ENCODE measurements at regions not wholly inside any gene's neighbourhood (a gene's known extent, or its start where the extent isn't known, plus 50 kb on each side); places are given as distances from the start of the nearest gene placed in this dataset.

DNA sequence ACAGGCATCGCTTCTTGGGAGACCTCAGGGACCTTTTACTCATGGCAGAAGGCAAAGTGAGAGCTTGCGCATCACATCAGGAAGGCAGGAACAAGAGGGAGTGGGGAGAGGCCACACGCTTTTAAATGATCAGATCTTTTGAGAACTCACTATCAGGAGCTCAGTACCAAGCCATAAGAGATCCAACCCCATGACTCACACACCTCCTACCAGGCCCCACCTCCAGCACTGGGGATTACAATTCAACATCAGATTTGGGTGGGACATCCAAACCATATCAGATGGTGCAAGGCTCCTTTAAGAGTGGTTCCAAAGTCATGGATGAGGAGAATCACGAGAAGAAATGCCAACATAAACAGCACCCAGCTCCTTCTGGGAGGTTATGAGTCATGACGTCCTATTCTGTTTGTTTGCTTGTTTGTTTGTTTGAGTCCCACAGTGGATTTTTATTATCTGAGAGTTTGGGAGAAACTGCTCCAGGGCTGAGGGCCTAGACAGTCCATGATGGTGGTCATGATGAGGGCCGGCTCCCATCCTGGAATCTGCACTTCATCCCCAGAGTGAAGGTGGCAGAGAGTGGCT is 453.5 kb downstream of the GADD45G start:
- Histone ChIP-seq H3K27me3 (no peaks in the 10 kb centered on the region), H3K9me3 (no peaks in the 10 kb centered on the region), H3K4me1 (no peaks in the 10 kb centered on the region), H3K36me3 (no peaks in the 10 kb centered on the region), H3K4me3 (no peak overlapping the region), H3K27ac (no peak overlapping the region)
- TF ChIP-seq, protein P1, sequence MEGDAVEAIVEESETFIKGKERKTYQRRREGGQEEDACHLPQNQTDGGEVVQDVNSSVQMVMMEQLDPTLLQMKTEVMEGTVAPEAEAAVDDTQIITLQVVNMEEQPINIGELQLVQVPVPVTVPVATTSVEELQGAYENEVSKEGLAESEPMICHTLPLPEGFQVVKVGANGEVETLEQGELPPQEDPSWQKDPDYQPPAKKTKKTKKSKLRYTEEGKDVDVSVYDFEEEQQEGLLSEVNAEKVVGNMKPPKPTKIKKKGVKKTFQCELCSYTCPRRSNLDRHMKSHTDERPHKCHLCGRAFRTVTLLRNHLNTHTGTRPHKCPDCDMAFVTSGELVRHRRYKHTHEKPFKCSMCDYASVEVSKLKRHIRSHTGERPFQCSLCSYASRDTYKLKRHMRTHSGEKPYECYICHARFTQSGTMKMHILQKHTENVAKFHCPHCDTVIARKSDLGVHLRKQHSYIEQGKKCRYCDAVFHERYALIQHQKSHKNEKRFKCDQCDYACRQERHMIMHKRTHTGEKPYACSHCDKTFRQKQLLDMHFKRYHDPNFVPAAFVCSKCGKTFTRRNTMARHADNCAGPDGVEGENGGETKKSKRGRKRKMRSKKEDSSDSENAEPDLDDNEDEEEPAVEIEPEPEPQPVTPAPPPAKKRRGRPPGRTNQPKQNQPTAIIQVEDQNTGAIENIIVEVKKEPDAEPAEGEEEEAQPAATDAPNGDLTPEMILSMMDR (IDR thresholded peaks at IDR 0.05) = no peak
- no peak for DNase-seq (ENCODE audit: low spot score in 2 of 2)
- intact Hi-C loops (cut with DNase I) = no loop called here

DNA sequence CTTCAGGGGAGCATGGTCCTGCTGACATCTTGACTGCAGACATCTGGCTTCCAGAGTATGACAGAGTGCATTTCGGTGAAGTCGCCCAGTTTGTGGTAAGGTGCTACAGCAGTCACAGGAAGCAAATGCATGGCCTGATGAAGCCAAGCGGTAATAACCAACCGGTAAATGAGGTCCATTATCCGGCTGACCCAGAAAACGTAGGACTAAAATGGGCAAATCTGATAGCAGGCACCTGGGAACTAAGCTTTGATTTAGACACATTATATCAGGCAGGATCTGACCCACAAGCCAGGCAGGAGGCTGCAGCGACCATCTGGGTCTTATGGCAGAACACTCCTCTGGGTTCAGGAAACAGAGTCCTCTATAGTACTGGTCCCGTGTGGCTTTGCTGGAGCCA is 454.6 kb downstream of the GADD45G start:
- intact Hi-C loops (cut with DNase I) = no loop called here
- no peak for DNase-seq (ENCODE audit: low spot score in 2 of 2)

DNA sequence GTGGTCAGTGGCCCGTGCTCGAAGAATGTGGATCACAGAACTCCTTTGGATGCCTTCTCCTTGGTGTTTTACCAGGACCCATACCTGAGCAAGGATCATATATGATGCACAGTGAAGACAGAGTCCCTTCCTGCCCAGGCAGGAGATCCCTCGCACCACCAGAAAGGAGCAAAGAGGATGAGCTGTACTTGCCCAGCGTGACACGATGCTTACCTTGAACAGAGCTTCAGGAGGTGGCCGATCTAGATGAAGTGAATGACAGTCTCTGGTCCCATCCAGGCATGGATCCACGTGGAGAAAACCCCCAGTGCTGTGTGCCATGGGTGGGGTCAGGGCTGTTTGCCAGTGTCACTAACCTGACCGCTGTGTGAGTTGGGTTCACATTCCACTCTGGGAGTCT is 455.4 kb downstream of the GADD45G start:
- Histone ChIP-seq H3K36me3 (no peaks in the 10 kb centered on the region), H3K27me3 (no peaks in the 10 kb centered on the region), H3K4me3 (no peak overlapping the region), H3K27ac (no peak overlapping the region), H3K9me3 (no peaks in the 10 kb centered on the region), H3K4me1 (no peaks in the 10 kb centered on the region)
- no peak for DNase-seq (ENCODE audit: low spot score in 2 of 2)
- intact Hi-C loops (cut with DNase I) = no loop called here
- TF ChIP-seq, protein P1 (IDR thresholded peaks at IDR 0.05) = no peak

More for the DNA sequence above, 454.6 kb downstream of the GADD45G start:
- Histone ChIP-seq H3K27ac (no peak overlapping the region), H3K9me3 (no peaks in the 10 kb centered on the region), H3K36me3 (no peaks in the 10 kb centered on the region), H3K27me3 (no peaks in the 10 kb centered on the region), H3K4me3 (no peak overlapping the region), H3K4me1 (no peaks in the 10 kb centered on the region)
- TF ChIP-seq, protein P1 (IDR thresholded peaks at IDR 0.05) = no peak

DNA sequence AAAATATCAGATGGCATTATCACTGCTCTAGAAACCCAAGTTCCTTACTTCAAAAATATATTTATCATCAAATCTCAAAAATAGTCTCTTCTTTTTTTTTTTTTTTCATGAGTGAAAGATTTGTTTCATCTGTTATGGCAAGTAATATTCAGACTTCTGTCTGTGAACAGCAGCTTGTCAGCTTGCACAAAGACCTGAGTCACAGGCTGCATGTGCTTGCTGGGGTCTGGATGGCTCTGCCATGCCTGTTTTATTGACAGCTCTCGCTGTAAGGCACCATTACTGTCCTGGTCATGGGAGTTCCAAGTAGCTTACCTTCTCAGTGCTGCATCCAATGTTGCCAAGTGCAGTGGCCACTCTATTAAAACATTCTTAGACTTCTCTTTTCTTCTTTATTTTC is 456.4 kb downstream of the GADD45G start:
- no peaks in the 10 kb centered on the region for H3K4me1 ChIP-seq
- intact Hi-C loops (cut with DNase I) = no loop called here
- TF ChIP-seq, protein P1 (IDR thresholded peaks at IDR 0.05) = no peak
- DNase-seq (ENCODE audit: low spot score in 2 of 2) = no peak
- no peak overlapping the region for H3K4me3 ChIP-seq
- no peaks in the 10 kb centered on the region for H3K36me3 ChIP-seq
- no peaks in the 10 kb centered on the region for H3K27me3 ChIP-seq
- H3K27ac ChIP-seq = no peak overlapping the region
- no peaks in the 10 kb centered on the region for H3K9me3 ChIP-seq

DNA sequence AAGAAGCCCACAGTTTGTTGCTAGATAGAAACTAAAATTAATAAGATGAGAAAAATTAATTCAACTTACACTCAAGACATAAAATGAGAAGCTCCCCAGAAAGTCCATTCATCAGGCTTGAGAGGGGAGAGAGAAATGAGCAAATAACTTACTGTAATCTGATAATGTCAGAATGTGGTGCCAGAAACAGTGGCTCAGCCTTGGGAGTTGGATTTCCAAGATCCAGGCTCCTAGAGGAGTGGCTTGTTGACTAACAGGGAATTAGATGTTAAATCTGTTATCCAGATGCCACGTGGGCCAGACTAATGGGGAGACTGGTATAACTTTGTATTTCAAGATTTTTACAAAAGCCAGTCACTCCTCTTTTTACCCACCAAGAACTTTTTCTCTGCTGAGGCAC is 458.2 kb downstream of the GADD45G start:
- H3K4me3 ChIP-seq = no peak overlapping the region
- no peak overlapping the region for H3K27ac ChIP-seq
- no peaks in the 10 kb centered on the region for H3K27me3 ChIP-seq
- H3K4me1 ChIP-seq = no peaks in the 10 kb centered on the region
- H3K9me3 ChIP-seq = no peaks in the 10 kb centered on the region
- TF ChIP-seq, protein P1 (IDR thresholded peaks at IDR 0.05) = no peak
- DNase-seq (ENCODE audit: low spot score in 2 of 2) = no peak
- H3K36me3 ChIP-seq = no peaks in the 10 kb centered on the region
- intact Hi-C loops (cut with DNase I) = no loop called here

DNA sequence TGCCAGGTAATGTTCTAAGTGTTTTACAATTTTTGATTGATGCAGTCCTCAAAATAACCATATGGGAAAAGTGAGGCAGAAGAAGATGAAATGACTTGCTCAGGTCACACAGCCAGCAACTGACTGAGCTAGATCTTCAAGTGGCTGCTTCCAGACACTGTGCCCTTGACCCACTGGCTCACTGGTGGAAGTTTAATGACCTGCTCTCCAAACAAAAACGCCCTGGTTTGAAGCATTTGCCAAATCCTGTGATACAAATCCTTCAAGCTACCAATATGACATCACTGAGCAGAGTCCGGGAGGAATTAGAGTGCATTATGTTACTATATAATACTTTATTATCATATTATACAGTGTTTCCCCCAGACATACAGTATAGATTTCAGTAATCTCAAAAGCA is 459.4 kb downstream of the GADD45G start:
- intact Hi-C loops (cut with DNase I) = no loop called here
- H3K36me3 ChIP-seq = no peaks in the 10 kb centered on the region
- no peaks in the 10 kb centered on the region for H3K4me1 ChIP-seq
- TF ChIP-seq, protein P1 (IDR thresholded peaks at IDR 0.05) = no peak
- H3K9me3 ChIP-seq = no peaks in the 10 kb centered on the region
- DNase-seq (ENCODE audit: low spot score in 2 of 2) = no peak
- no peak overlapping the region for H3K4me3 ChIP-seq
- H3K27ac ChIP-seq = no peak overlapping the region
- no peaks in the 10 kb centered on the region for H3K27me3 ChIP-seq

All from ascending aorta (tissue), 2 donors.